ENCODE measurements at regions not wholly inside any gene's neighbourhood (a gene's known extent, or its start where the extent isn't known, plus 50 kb on each side); places are given as distances from the start of the nearest gene placed in this dataset.

GRCh38 chr11:33520112-33520511 lies 180.5 kb downstream of the C11orf91 start:
- TF ChIP-seq CTCF (IDR thresholded peaks at IDR 0.05; ENCODE audit: low read depth, low read length) (no peak), POLR2A (IDR thresholded peaks at IDR 0.05; ENCODE audit: extremely low read depth, insufficient read length) (no peak), MYC (IDR thresholded peaks at IDR 0.05; ENCODE audit: low read depth, low read length) (no peak)

All from NB4 (cell line).